IPS DF 19.7 (cell line): ENCODE measurements at regions not wholly inside any gene's neighbourhood (a gene's known extent, or its start where the extent isn't known, plus 50 kb on each side); places are given as distances from the start of the nearest gene placed in this dataset.
A peak's percentile ranks its signal among the peaks of the same experiment; 100 is the strongest.
"Not testable (repeated sequence)": the region's sequence is repeated elsewhere in the genome, so short reads cannot be mapped to it uniquely, and the experiment has no call there.

Experiments used
- DNase-seq: peaks from one replicate; pipeline ENCODE4 v3.0.0-alpha.2; 2013; ENCODE audit warnings: low read depth, low spot score

DNA sequence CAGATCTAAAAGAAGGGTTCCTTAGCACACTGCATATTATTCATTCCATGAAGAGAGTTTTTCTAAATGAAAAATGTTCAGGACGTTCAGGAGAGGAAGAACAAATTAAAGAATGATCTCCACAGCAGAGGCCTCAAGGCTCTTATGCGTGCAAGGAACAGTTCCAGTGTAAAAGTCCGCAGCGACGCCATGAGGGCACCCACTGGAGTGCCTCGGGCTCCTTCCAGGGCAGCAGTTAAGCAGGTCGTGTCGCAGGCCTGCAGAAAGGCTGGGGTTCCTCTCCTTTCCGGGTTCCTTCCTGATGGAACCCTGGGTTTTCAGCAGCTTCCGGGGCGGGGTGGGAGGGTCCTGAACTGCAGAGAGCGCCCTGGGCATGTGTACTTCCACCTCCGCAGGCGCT, 87.1 kb upstream of the SELENOP start:
- DNase-seq: no peak

DNA sequence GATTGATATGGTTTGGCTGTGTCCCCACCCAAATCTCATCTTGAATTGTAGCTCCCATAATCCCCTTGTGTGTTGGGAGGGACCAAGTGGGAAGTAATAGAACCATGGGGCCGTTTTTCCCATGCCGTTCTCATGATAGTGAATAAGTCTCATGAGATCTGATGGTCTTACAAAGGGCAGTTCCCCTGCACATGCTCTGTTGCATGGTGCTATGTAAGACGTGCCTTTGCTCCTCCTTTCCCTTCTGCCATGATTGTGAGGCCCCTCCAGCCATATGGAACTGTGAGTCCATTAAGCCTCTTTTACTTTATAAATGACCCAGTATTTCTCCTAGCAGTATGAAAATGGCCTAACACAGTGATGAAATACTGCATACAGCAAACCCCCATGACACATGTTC, 84.8 kb upstream of the SELENOP start:
- no peak for DNase-seq

DNA sequence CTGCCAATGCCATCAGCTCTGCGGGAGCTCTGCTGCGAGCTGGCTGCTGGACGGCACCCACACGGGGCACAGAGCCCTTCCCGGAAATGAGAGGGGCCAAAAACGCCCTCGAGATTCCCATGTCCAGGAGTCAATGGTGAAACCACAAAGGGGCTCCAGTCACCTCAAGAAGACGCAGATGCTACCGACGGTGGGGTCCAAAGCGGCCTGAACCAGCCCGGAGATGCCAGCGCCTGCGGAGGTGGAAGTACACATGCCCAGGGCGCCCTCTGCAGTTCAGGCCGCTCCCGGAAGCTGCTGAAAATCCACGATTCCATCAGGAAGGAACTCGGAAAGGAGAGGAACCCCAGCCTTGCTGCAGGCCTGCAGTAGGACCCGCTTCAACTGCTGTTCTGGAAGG, 82.4 kb upstream of the SELENOP start:
- DNase-seq: peak; percentile 50

DNA sequence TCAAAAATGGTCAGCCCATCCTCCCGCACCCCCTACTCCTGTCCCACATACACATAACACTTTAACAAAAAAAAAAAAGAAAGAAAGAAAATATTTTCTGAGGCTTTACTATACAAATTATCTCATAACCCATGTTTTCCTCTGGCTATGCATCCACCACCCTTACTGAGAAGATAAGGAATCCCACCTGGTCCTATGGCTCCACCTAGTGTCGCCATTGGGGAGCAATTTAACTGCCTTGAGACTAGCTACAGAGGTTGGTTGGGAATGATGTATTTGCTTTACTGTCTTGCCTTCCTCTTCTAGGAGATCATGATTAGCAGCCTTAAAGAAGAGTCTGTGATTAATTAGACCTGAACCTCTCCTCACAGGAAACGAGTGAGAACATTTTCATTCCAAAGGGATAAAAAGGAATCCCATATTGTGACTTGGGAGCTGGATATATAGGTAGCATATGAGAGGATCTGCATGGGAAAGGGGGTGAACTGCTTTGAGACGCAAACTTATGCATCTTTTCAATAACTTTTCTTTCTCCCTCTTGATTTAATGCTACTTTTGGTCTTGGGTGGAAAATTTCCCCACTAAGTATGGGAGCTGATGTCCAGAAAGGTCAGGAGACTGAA, 77.7 kb upstream of the SELENOP start:
- DNase-seq: no peak

DNA sequence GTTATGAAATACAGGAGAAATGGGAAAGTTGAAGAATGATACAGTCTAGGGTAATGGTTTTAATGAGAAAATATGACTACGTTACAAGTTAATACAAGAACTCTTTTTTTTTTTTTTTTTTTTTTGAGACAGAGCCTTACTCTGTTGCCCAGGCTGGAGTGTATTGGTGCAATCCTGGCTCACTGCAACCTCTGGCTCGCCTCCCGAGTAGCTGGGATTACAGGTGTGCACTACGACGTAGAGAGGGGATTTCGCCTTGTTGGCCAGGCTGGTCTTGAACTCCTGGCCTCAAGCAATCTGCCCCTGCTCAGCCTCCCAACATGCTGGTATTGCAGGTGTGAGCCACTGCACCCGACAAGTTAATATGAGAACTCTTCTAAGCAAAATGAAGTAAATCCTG, 77.1 kb upstream of the SELENOP start:
- no peak for DNase-seq

DNA sequence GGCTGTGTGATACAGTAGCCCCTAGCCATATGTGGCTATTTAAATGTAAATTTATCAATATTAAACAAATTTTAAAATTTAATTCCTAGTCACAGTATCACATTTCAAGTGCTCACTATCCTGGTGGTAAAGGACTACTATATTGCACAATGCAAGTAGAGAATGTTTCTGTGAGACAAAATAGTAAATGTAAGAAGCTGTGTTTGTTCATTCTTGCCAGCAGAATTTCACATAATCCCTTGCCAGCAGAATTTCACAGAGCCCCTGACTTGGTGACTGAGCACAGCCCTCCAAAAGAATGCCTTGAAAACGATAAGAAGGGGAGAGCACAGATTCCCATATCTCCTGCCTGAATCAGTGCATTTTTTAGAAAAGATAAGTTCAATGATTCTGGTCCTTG, 75.9 kb upstream of the SELENOP start:
- DNase-seq: no peak

DNA sequence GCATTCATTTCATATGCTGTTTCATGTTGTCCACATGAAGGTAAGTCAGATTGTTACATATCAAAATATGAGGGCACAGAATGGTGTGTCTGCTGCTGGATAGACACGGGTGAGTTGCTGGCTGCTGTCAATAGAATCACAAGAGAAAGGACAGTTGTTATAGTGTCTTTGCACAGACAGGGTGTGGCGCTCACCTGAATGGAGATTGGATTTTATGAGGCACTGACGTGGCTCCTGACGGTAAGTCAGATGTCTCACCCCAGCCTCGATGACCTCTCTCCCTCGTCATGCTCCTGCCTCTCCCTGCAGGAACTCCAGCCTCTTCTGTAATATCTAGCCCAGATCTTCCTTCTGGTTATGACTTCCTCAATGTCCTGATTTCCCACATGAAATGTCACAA, 75.4 kb upstream of the SELENOP start:
- no peak for DNase-seq

DNA sequence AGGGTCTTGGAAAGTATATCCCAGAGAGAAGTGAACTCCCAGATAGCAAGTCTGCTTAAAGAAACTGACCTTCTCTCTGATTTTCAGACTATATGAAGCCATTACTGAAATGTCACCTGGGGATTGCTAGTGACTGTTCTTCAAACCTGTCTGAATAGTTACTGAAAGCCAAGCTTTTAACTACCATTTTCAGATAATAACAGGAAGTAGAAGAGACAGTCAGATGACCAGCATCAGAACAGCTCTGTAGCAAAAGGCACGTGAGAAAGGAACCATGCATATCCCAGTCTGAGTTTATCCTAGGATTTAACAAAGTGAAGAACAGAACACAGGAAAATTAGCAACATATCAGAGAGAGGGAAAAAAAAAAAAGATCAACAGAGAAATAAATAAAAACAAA, 74.9 kb upstream of the SELENOP start:
- no peak for DNase-seq

DNA sequence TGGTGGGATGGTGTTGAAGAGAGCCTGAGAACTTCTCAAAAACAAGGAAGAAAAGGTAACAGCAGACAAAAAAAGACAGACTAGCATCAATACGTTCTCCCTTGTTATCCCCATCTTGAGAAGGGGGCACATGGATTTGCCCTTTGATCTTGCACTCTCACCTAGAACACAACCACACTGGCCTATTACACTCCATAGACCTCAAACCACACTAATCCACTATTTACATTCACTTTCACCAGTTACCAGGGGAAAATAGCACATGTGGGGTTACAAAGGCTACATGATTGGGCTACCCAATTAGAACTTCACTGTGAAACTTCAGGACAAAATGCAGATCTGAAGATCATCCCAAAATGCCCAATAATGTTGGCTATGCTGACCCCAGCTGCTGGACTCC, 72.6 kb upstream of the SELENOP start:
- no peak for DNase-seq

DNA sequence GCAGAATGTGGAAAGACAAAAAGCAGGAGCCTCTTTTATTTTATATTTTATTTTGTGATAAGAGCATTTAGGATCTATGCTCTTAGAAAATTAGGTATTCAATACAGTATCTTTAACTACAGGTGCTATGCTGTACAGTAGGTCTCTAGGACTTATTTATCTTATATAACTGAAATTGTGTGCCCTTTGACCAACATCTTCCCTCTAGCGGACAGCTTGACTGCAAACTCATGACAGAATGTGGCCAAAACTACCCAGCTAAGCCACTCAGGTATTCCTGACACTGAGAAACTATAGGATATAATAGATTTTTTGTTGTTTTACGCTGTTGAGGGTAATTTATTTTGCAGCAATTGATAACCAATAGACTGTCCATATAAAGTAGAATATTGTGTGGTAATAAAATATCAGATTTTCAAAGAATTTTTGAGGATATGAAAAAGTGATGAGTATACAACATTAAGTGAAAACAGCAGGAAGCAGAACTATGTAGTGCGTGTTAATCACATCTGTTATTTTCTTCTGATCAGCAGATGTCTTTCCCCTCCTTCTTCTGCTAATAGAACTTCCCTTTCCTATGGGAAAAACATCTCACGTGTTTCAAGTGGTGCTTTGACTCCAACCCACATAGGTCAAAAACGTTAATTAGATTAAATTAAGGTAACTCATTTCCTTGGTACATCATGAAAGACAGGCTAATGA, 69.9 kb upstream of the SELENOP start:
- no peak for DNase-seq

DNA sequence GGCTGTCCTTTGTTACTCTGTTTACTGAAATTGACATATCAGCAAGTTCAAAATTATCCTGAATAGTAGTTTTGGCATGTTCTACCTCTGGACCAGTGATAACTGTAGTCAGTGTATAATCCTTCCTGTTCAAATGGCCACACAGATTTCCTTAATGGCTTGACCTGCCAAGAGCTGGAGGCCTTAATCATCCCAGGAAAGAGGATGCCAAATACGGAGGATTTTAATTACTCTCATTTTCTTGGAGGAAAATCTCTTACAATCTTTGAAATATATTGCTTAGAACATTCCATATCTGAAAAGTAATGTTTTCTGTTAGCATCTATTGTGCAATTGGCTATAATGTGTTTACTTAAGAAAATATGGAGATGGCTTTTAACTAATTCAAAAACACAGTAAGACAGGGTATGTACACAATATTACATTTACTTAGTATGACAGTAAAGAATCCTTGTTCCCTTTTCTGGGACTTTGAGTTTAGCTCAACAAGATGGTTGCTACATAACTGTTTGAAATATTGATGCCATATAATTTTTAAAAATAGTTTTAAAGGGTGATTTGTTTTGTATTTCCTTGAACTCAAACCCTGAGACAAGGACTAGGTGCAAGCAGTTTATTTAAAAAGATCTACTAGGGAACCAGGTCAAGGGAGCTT, 68.9 kb upstream of the SELENOP start:
- DNase-seq: no peak

DNA sequence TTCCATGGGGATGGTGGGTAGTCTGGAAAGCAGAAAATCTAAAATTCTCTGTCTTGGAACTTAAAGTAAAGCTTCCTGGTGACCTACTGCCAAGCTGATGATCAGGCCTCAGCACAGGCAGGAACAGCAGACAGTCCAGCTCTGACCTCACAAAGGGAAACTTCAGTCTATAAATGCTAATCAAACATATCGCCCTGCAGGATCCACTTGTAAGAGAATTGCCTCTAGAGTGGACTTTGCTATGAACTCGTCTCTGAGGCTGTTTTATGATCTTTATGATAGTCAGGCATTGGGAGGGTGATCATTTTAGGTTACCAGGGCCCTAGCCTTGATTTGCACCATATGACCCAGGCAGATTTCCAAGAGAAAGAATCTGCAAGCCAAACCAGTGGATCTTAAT, 67.6 kb upstream of the SELENOP start:
- no peak for DNase-seq

DNA sequence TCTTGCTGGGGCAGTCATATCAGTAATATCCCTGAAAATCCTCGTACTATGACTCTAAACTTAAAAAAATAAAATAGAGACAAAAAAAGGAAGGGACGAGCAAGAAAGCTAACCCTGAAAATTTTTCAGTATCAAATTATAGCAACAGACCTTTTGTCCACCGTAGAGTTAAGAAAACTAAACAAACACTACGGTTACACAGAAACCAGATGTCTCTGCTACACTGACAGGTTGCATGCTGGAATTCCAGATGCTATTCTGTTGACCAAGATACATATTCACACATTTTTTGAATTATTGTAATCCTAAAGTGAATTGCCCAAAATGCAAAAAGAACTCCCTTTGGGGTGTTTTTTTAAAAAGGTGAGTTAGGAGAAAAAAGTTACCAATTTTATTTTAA, 66.9 kb upstream of the SELENOP start:
- no peak for DNase-seq

DNA sequence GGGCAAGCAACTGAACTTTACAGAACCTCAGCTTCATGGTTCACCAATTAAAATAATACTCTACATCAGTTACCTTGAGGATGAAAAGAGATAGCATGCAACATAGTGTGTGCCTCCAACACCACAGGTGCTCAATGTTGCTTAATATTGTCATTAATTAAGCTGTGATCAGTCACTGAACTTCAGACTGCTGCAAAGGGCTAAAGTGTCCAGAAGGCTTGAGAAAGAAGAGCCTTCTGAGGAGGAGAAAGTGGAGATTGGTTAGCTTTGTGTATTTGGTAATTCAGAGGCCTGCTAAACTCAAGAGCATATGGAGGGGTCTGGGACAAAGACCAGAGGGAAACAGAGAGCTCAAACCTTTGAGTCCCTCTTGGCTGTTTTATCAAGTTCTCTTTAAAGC, 66.3 kb upstream of the SELENOP start:
- DNase-seq: no peak

DNA sequence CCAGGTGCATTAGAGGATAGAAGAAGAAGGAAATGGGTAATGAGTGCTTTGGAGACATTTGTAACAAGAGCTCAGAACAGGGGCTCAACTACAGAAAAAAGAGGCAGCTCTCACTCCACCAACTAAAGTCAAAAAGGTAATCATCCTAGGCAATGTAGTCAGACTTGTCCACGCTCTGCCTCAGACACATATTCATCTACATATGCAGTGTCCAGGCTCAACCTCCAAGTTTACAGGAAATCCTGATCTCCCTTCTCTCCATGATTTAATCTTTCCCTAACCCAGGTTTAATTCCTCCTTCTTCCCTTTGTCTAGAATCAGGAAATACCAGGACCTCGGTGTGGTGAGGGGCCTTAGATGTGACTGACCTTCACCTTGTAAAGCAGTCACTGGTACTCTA, 65.7 kb upstream of the SELENOP start:
- DNase-seq: no peak

DNA sequence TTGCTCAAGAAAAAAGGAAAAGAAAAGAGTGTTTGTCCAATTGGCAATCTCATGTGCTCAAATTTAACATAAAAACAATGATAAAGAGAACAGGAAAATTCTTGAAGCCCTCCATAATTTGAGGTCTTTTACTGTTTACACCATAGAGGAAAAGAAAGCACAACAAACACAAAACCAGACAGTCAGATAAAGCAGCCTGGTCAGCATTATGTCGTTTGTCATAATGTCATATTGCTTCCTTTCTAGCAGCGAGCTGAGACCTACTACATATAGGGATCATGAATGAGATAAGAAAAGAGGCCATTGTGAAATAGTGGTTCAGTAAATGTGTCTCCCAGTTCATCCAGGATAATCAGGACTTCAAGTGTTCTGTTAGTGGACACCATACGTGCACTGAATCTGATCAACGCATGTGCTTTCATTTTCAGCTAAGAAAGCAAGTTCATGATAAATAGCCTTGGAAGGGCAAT, 64.7 kb upstream of the SELENOP start:
- DNase-seq: no peak

DNA sequence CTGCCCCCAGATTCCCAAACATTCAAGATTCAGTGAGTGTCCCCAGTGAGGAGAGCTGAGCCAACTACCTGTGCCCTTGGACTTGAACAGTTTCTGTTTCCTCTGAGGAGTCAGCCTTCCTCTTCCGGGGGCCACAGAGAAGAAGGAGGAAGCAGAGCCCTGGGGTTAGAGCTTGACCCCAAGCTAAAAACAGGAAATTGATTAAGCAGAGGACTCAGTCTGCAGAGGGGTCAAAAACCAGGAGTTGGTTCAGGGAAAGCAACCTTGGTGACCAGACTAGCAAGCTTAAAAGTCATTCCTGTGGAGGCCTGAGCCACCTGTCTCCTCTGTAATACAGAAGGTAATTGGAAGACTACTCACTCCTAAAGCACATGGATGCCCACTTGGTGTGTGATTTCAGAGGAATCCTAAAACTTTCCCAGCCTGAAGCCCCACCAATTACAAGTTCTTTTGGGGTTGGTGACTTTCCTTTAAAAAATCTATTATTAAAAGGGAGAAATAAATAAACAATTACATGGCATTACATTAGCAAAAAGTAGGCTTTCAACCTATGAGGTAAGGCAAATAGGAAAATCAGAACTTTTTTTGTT, 64.2 kb upstream of the SELENOP start:
- DNase-seq: no peak

DNA sequence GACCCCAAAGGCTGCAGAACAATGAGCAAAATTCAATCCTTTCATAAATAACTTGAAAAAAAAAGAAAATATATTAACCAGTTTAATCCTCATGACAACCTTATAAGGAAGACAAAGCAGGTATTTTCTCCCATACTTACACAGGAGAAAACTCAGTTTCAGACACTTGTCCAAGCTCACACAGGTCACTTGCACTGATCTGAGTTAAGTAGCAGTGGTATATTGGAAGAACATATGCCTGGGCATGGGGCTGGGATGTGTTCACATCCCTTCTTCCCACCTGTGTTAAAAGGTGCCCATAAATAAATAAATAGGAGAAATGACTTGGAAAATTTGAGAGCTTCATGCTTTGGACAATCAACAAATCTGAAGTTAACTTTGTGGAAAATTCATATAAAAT, 63.5 kb upstream of the SELENOP start:
- DNase-seq: no peak

DNA sequence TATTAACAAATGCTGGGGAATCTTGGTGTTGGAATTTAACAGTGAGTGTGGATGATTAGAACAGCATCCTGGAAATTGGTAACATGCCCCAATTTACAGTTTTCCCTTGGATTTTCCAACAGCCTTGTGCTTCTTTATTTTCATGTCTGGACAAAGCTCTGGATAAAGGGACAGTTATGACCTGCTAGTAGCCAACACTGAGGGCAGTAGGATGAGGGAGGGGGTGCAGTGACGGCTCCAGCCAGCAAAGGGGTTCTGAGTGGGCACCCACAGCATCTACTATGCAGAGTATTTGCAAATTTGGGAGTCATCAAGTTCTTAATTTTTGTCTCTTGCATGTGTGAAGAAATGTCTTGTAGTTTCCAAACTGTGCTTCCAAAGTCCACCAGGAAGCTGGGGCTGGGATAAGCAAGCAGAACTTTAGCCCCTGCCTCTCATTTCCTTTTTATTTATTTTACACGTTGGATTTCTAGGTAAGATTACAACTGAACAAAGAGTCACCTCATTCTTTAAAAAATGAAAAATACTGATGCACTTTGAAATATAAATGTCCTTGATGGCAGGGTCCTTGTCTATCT, 63.0 kb upstream of the SELENOP start:
- DNase-seq: no peak

DNA sequence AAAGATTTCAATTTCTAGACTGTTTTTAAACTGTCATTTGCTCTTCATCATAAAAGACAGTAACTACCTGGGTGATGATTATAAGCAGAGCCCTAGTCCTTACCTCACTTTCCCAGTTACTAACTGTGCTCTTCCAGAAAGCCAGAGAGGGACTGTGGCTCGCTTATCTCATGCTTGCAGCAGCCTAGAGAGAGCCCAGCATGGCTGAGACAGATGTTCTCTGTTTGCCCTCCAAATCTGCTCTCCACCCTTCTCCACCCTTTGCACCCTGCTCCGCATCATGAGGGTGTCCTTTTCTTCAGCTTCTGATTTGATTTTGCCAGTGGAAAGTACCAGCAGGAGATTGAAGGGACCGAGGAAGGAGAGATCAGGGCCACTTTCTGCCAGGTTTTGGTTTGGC, 61.2 kb upstream of the SELENOP start:
- DNase-seq: no peak

DNA sequence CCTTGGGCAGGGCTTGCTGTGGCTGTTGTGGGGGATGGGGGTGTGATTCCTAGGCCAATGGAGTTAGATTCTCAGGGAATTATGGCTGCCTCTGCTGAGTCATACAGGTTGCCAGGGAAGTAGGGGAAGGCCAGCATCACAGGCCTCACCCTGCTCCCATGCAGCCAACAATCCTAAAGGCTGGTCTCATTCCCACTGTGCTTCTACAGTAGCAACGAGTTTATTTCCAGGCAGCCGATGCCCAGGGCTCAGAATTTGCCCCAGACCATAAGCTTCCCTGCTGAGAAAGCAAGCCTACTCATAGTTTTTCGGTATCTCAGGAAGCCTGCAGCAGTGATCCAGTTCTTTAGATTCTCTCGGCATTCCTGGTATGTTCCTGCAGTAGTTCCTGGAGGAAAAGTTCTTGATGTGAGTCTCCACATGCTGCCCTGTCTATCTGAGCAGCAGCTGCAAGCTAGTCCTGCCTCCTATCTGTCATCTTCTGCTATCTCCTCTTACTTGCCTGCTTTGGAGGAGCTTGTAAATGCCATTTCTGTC, 59.3 kb upstream of the SELENOP start:
- no peak for DNase-seq

DNA sequence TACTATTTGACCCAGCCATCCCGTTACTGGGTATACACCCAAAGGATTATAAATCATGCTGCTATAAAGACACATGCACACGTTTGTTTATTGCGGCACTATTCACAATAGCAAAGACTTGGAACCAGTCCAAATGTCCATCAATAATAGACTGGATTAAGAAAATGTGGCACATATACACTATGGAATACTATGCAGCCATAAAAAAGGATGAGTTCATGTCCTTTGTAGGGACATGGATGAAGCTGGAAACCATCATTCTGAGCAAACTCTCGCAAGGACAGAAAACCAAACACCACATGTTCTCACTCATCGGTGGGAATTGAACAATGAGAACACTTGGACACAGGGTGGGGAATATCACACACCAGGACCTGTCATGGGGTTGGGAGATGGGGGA, 56.7 kb upstream of the SELENOP start:
- DNase-seq: not testable (repeated sequence)
